GM12878 (cell line): ENCODE measurements at regions not wholly inside any gene's neighbourhood (a gene's known extent, or its start where the extent isn't known, plus 50 kb on each side); places are given as distances from the start of the nearest gene placed in this dataset.

Experiments used
- ATAC-seq: fragments of 200-7000 bp; cut with Tn5 transposase; 3 replicates; pipeline ENCODE4 v1.9.1; 2020; ENCODE audit warnings: mild to moderate bottlenecking, moderate library complexity
- BruUV-seq: library from RNA; stranded (reverse); fragments of 400-500 nt; replicated peaks from 2 replicates; lab custom pipeline; 2021; lab: Mats Ljungman, UMichigan
- CTCF ChIA-PET: fragments of 300-600 bp; sonication (Branson Sonifier 250); formaldehyde crosslinking; extraction: SDS; loops from one replicate; lab custom pipeline; 2021; ENCODE audit warnings: inconsistent platforms; lab: Yijun Ruan, JAX
- POLR2A ChIA-PET: fragments of 350-600 bp; formaldehyde crosslinking; extraction: SDS; loops from one replicate; lab custom pipeline; 2021; ENCODE audit warnings: inconsistent platforms; lab: Charles Lee
- RAD21 ChIA-PET: fragments of 300-600 bp; sonication (Branson Sonifier 250); formaldehyde crosslinking; loops from one replicate; lab custom pipeline; 2023; ENCODE audit warnings: antibody characterized with exemption; ENCODE audit not compliant: unreplicated experiment; lab: Charles Lee
- SMC1A ChIA-PET: fragments of 300-600 bp; sonication (Branson Sonifier 250); formaldehyde crosslinking; loops from one replicate; lab custom pipeline; 2023; ENCODE audit not compliant: unreplicated experiment, uncharacterized antibody; lab: Charles Lee
- DNase-seq: peaks from one replicate; pipeline ENCODE4 v3.0.0-alpha.2; 2011; ENCODE audit warnings: low read depth, low spot score
- FAIRE-seq: peaks from 3 replicates; lab custom pipeline; 2011; peaks lifted over from hg19 to GRCh38; lab: Jason Lieb, UNC
- H2AFZ ChIP-seq: 2 replicates; pipeline ENCODE4 v1.6.0; 2011; ENCODE audit warnings: low read depth, low read length, control low read depth; ENCODE audit not compliant: control insufficient read depth
- H3K27ac ChIP-seq: 2 replicates; pipeline ENCODE4 v1.5.1; 2011; ENCODE audit warnings: control low read depth; ENCODE audit not compliant: control insufficient read depth, insufficient read depth
- H3K27me3 ChIP-seq, 2 experiments: replicated peaks in 1 of 2; 2 replicates each; pipeline versions ENCODE4 v1.6.0 to v1.6.1; 2011; ENCODE audit warnings: low read length in 1 of 2; ENCODE audit not compliant: control insufficient read depth in 2 of 2, insufficient read depth in 2 of 2
- H3K36me3 ChIP-seq, 2 experiments: 2 replicates each; pipeline ENCODE4 v1.5.1; 2011; ENCODE audit warnings: low read length in 1 of 2; ENCODE audit not compliant: control insufficient read depth in 2 of 2, insufficient read depth in 2 of 2
- H3K4me1 ChIP-seq: 2 replicates; pipeline ENCODE4 v1.6.1; 2011; ENCODE audit warnings: mild to moderate bottlenecking, low read length, moderate library complexity, mixed read lengths; ENCODE audit not compliant: control insufficient read depth, insufficient read depth
- H3K4me2 ChIP-seq: 2 replicates; pipeline ENCODE4 v1.6.0; 2011; ENCODE audit warnings: control low read depth; ENCODE audit not compliant: control insufficient read depth, insufficient read depth
- H3K4me3 ChIP-seq: fragments of 200-600 bp; sonication (generic); 2 replicates; pipeline ENCODE4 v1.5.1; 2016
- H3K79me2 ChIP-seq: 2 replicates; pipeline ENCODE4 v1.6.0; 2011; ENCODE audit warnings: low read length; ENCODE audit not compliant: control insufficient read depth, insufficient read depth
- H3K9ac ChIP-seq: 2 replicates; pipeline ENCODE4 v1.8.0; 2011; ENCODE audit warnings: low read length, control low read depth, mixed read lengths; ENCODE audit not compliant: control insufficient read depth, insufficient read depth
- H3K9me3 ChIP-seq: replicated peaks from 3 replicates; pipeline ENCODE4 v1.5.1; 2011; ENCODE audit warnings: mild to moderate bottlenecking, low read length; ENCODE audit not compliant: control insufficient read depth, insufficient read depth
- H4K20me1 ChIP-seq: 2 replicates; pipeline ENCODE4 v1.6.0; 2011; ENCODE audit not compliant: control insufficient read depth, insufficient read depth
- ATF7 ChIP-seq: fragments of 450-650 bp; IDR thresholded peaks from 2 replicates; pipeline ENCODE4 v1.6.1; 2016; ENCODE audit warnings: low read depth, mild to moderate bottlenecking
- DPF2 ChIP-seq: fragments of 450-650 bp; IDR thresholded peaks from 2 replicates; pipeline ENCODE4 v1.6.1; 2017; ENCODE audit warnings: mild to moderate bottlenecking
- EZH2 ChIP-seq: IDR thresholded peaks from 2 replicates; pipeline ENCODE4 v1.6.1; 2012; ENCODE audit warnings: low read depth, mild to moderate bottlenecking, control low read depth, inconsistent platforms, low read length, borderline replicate concordance; ENCODE audit not compliant: control insufficient read depth
- GABPA ChIP-seq: IDR thresholded peaks from 2 replicates; pipeline ENCODE4 v1.6.1; 2014; ENCODE audit warnings: antibody characterized with exemption, low read depth, mild to moderate bottlenecking, inconsistent platforms
- HDGF ChIP-seq: fragments of 450-650 bp; IDR thresholded peaks from 2 replicates; pipeline ENCODE4 v1.6.1; 2016; ENCODE audit warnings: antibody characterized with exemption
- IKZF2 ChIP-seq, 2 experiments: fragments of 450-650 bp; IDR thresholded peaks; 2 replicates each; pipeline ENCODE4 v1.6.1; 2017; ENCODE audit warnings: mild to moderate bottlenecking in 2 of 2, moderate library complexity in 2 of 2
- LARP7 ChIP-seq: fragments of 450-650 bp; IDR thresholded peaks from 2 replicates; pipeline ENCODE4 v1.6.1; 2017; ENCODE audit warnings: mild to moderate bottlenecking
- RUNX3 ChIP-seq: IDR thresholded peaks from 2 replicates; pipeline ENCODE4 v1.6.1; 2012; ENCODE audit warnings: low read length, inconsistent platforms
- SREBF1 ChIP-seq: IDR thresholded peaks from 2 replicates; pipeline ENCODE4 v1.6.1; 2012; ENCODE audit warnings: mild to moderate bottlenecking, low read length
- SREBF2 ChIP-seq: IDR thresholded peaks from 2 replicates; pipeline ENCODE4 v1.6.1; 2012; ENCODE audit warnings: mild to moderate bottlenecking, low read length
- WGBS: methylation state at CpG from one replicate; pipeline ENCODE4 v1.1.6; 2016; ENCODE audit warnings: low lambda C conversion rate; ENCODE audit not compliant: insufficient replicate concordance, insufficient coverage; ENCODE audit errors: missing lambda C conversion rate; 5-methylcytosine and 5-hydroxymethylcytosine counted together
- in situ Hi-C: fragments of 300-500 bp; cut with MboI; formaldehyde crosslinking; loops from 9 replicates; pipeline ENCODE4 v1.14.3; 2018; ENCODE audit warnings: mixed read lengths
- intact Hi-C: fragments of 100-400 bp; cut with micrococcal nuclease; formaldehyde crosslinking; loops from one replicate; pipeline ENCODE4 v1.14.2; 2022; ENCODE audit not compliant: unreplicated experiment
- TF ChIP-seq, protein P1 (sequence below): fragments of 450-650 bp; IDR thresholded peaks from 2 replicates; pipeline ENCODE4 v1.6.1; 2016; ENCODE audit warnings: mild to moderate bottlenecking
- TF ChIP-seq, protein P2 (sequence below): fragments of 450-650 bp; formaldehyde crosslinking; IDR thresholded peaks from 2 replicates; pipeline ENCODE4 v1.4.0; 2022; ENCODE audit warnings: mild to moderate bottlenecking, moderate library complexity
- TF ChIP-seq, protein P3 (sequence below): IDR thresholded peaks from 2 replicates; pipeline ENCODE4 v1.6.1; 2012; ENCODE audit warnings: low read depth, low read length, improper control_type of control experiment
- TF ChIP-seq, protein P4 (sequence below): fragments of 150-350 bp; IDR thresholded peaks from 2 replicates; pipeline ENCODE4 v1.6.1; 2016; ENCODE audit warnings: low read depth, low read length

DNA sequence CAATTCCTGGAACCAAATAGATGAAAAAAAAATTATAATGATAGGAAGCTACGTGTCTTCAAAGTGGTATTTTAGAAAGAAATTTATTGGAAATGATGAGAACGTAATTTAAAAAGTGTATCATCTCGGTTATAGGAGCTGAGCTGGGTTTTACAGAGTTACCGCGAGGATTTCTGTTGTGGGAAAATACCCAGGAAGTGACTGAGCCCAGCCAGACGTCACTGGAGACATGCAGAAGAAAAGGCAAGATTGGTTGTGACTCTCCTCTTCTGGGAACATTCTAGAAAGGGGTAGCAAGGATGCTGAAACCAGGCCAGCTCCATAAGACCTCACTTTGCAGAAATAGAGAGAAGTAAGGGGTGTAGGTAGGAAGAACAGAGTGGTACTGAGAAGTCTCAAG is 95.9 kb upstream of the ADGRF1 start:
- H3K9ac ChIP-seq: no peak overlapping the region
- no peak for DNase-seq
- H3K4me3 ChIP-seq: no peak overlapping the region
- no peaks in the 10 kb centered on the region for H3K36me3 ChIP-seq
- no peak for FAIRE-seq
- H4K20me1 ChIP-seq: no peaks in the 10 kb centered on the region
- ChIA-PET RAD21 (no interaction called here), SMC1A (interaction anchor here (0.8 kb wide), 1 partner anchor 9 kb away, joined by 3 read pairs; no protein-coding TSS in a partner anchor), POLR2A (no interaction called here), CTCF (no interaction called here)
- WGBS: 17% methylated on average over 6 of the region's 6 CpGs
- no peak overlapping the region for H3K4me2 ChIP-seq
- H2AFZ ChIP-seq: no peak overlapping the region
- H3K9me3 ChIP-seq: no peaks in the 10 kb centered on the region
- intact Hi-C loops: no loop called here
- no TSS peak for BruUV-seq
- H3K27ac ChIP-seq: no peak overlapping the region
- no peaks in the 10 kb centered on the region for H3K79me2 ChIP-seq
- in situ Hi-C loops: no loop called here
- ATAC-seq: no peak
- no peaks in the 10 kb centered on the region for H3K27me3 ChIP-seq
- H3K4me1 ChIP-seq: no peaks in the 10 kb centered on the region
- TF ChIP-seq LARP7 (no peak), GABPA (no peak), SREBF2 (no peak), DPF2 (no peak), SREBF1 (no peak), ATF7 (no peak), IKZF2 (IDR thresholded peaks at IDR 0.05) (no peak), EZH2 (no peak), HDGF (no peak), RUNX3 (no peak)
- TF ChIP-seq, protein P1, sequence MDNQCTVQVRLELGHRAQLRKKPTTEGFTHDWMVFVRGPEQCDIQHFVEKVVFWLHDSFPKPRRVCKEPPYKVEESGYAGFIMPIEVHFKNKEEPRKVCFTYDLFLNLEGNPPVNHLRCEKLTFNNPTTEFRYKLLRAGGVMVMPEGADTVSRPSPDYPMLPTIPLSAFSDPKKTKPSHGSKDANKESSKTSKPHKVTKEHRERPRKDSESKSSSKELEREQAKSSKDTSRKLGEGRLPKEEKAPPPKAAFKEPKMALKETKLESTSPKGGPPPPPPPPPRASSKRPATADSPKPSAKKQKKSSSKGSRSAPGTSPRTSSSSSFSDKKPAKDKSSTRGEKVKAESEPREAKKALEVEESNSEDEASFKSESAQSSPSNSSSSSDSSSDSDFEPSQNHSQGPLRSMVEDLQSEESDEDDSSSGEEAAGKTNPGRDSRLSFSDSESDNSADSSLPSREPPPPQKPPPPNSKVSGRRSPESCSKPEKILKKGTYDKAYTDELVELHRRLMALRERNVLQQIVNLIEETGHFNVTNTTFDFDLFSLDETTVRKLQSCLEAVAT: no peak
- TF ChIP-seq, protein P2, sequence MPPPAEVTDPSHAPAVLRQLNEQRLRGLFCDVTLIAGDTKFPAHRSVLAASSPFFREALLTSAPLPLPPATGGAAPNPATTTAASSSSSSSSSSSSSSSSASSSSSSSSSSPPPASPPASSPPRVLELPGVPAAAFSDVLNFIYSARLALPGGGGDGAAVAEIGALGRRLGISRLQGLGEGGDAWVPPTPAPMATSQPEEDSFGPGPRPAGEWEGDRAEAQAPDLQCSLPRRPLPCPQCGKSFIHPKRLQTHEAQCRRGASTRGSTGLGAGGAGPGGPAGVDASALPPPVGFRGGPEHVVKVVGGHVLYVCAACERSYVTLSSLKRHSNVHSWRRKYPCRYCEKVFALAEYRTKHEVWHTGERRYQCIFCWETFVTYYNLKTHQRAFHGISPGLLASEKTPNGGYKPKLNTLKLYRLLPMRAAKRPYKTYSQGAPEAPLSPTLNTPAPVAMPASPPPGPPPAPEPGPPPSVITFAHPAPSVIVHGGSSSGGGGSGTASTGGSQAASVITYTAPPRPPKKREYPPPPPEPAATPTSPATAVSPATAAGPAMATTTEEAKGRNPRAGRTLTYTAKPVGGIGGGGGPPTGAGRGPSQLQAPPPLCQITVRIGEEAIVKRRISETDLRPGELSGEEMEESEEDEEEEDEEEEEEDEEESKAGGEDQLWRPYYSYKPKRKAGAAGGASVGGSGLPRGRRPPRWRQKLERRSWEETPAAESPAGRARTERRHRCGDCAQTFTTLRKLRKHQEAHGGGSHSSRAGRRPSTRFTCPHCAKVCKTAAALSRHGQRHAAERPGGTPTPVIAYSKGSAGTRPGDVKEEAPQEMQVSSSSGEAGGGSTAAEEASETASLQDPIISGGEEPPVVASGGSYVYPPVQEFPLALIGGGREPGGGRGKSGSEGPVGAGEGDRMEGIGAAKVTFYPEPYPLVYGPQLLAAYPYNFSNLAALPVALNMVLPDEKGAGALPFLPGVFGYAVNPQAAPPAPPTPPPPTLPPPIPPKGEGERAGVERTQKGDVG (CRISPR knock-in tag): no peak
- TF ChIP-seq, protein P3, sequence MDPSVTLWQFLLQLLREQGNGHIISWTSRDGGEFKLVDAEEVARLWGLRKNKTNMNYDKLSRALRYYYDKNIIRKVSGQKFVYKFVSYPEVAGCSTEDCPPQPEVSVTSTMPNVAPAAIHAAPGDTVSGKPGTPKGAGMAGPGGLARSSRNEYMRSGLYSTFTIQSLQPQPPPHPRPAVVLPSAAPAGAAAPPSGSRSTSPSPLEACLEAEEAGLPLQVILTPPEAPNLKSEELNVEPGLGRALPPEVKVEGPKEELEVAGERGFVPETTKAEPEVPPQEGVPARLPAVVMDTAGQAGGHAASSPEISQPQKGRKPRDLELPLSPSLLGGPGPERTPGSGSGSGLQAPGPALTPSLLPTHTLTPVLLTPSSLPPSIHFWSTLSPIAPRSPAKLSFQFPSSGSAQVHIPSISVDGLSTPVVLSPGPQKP: no peak
- TF ChIP-seq, protein P4, sequence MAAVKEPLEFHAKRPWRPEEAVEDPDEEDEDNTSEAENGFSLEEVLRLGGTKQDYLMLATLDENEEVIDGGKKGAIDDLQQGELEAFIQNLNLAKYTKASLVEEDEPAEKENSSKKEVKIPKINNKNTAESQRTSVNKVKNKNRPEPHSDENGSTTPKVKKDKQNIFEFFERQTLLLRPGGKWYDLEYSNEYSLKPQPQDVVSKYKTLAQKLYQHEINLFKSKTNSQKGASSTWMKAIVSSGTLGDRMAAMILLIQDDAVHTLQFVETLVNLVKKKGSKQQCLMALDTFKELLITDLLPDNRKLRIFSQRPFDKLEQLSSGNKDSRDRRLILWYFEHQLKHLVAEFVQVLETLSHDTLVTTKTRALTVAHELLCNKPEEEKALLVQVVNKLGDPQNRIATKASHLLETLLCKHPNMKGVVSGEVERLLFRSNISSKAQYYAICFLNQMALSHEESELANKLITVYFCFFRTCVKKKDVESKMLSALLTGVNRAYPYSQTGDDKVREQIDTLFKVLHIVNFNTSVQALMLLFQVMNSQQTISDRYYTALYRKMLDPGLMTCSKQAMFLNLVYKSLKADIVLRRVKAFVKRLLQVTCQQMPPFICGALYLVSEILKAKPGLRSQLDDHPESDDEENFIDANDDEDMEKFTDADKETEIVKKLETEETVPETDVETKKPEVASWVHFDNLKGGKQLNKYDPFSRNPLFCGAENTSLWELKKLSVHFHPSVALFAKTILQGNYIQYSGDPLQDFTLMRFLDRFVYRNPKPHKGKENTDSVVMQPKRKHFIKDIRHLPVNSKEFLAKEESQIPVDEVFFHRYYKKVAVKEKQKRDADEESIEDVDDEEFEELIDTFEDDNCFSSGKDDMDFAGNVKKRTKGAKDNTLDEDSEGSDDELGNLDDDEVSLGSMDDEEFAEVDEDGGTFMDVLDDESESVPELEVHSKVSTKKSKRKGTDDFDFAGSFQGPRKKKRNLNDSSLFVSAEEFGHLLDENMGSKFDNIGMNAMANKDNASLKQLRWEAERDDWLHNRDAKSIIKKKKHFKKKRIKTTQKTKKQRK: no peak
